Left lung (tissue), 4 donors: ENCODE measurements at regions not wholly inside any gene's neighbourhood (a gene's known extent, or its start where the extent isn't known, plus 50 kb on each side); places are given as distances from the start of the nearest gene placed in this dataset.

Experiments
- ATAC-seq: fragments of 200-7000 bp; cut with Tn5 transposase; one replicate; pipeline ENCODE4 v1.9.1; 2020; ENCODE audit warnings: moderate library complexity
- DNase-seq, 4 donors: peaks; one replicate each; pipeline ENCODE4 v3.0.0-alpha.2; 2013 to 2020
- H3K27ac ChIP-seq, 2 donors: fragments of 200-600 bp; sonication (generic) in 1 of 2; one replicate each; pipeline versions ENCODE4 v1.5.0 to v1.8.0; 2020 to 2021
- H3K27me3 ChIP-seq, 2 donors: fragments of 200-600 bp; sonication (generic) in 1 of 2; one replicate each; pipeline versions ENCODE4 v1.5.0 to v1.8.0; 2020 to 2021
- H3K36me3 ChIP-seq, 2 donors: fragments of 200-600 bp; sonication (generic) in 1 of 2; one replicate each; pipeline versions ENCODE4 v1.5.0 to v1.8.0; 2020 to 2021
- H3K4me1 ChIP-seq, 2 donors: fragments of 200-600 bp; one replicate each; pipeline ENCODE4 v1.8.0; 2021
- H3K4me3 ChIP-seq, 2 donors: fragments of 200-600 bp; sonication (generic) in 1 of 2; one replicate each; pipeline versions ENCODE4 v1.5.0 to v1.8.0; 2020 to 2021; ENCODE audit warnings: mild to moderate bottlenecking in 1 of 2
- H3K9me3 ChIP-seq, 2 donors: fragments of 200-600 bp; sonication (generic) in 1 of 2; one replicate each; pipeline versions ENCODE4 v1.5.0 to v1.8.0; 2020 to 2021
- intact Hi-C, 2 donors: fragments of 100-400 bp; cut with DNase I; formaldehyde crosslinking; loops; one replicate each; pipeline versions ENCODE4 v1.11.2 to v1.14.2; 2022
- TF ChIP-seq, protein P1 (sequence below), 2 donors: fragments of 200-600 bp; sonication (generic) in 1 of 2; IDR thresholded peaks; one replicate each; pipeline versions ENCODE4 v1.5.0 to v1.8.0; 2021; ENCODE audit warnings: antibody characterized with exemption in 2 of 2
- donor health status: DM: no; HTN: yes; CAD: no.
- donor health status: DM: no; HTN: no; CAD: no.

DNA sequence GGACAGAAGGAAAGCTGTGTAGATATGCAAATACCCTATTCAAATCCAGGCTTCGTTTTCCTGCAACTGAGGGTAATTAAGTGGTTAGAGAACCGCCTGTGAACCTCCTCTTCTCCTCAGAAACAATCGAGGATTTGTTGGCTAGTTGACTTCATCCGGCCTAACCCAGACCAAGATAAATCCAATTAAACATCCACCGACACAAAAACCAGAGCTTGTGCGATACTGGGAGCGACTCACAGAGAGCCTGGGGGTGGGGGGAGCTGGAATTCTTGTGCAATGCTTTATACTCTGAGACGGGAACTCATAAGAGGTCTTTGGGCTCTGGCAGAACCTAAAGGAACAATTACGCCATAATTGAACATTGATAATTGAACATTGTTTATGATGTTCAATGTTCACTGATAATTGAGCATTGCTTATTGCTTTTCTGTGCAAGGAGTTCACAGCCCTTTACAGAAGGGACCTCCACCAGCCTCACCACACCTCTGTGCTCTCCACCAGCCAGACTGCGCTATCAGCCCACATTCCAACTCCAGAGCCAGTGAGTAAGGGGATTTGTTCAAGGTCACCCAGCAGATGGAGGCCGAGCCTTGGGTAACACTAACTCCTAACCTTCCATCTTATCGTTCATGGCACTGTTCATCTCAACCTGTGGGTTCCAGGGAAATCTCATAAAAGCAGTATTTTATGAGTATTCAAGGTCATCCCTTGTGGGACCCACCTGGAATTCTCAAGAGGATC, 429.6 kb upstream of the JARID2 start:
- intact Hi-C loops: no loop called here
- Histone ChIP-seq H3K36me3 (no peaks in the 10 kb centered on the region), H3K4me1 (no peaks in the 10 kb centered on the region), H3K9me3 (no peaks in the 10 kb centered on the region), H3K27me3 (no peaks in the 10 kb centered on the region), H3K27ac (no peak overlapping the region), H3K4me3 (no peak overlapping the region)
- ATAC-seq (no peak), DNase-seq (no peak)
- TF ChIP-seq, protein P1, sequence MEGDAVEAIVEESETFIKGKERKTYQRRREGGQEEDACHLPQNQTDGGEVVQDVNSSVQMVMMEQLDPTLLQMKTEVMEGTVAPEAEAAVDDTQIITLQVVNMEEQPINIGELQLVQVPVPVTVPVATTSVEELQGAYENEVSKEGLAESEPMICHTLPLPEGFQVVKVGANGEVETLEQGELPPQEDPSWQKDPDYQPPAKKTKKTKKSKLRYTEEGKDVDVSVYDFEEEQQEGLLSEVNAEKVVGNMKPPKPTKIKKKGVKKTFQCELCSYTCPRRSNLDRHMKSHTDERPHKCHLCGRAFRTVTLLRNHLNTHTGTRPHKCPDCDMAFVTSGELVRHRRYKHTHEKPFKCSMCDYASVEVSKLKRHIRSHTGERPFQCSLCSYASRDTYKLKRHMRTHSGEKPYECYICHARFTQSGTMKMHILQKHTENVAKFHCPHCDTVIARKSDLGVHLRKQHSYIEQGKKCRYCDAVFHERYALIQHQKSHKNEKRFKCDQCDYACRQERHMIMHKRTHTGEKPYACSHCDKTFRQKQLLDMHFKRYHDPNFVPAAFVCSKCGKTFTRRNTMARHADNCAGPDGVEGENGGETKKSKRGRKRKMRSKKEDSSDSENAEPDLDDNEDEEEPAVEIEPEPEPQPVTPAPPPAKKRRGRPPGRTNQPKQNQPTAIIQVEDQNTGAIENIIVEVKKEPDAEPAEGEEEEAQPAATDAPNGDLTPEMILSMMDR (IDR thresholded peaks at IDR 0.05): no peak

- intact Hi-C loops: no loop called here
- ATAC-seq: no peak
Measured at GRCh38 chr6:14817074-14817473, 428.8 kb upstream of the JARID2 start.

DNA sequence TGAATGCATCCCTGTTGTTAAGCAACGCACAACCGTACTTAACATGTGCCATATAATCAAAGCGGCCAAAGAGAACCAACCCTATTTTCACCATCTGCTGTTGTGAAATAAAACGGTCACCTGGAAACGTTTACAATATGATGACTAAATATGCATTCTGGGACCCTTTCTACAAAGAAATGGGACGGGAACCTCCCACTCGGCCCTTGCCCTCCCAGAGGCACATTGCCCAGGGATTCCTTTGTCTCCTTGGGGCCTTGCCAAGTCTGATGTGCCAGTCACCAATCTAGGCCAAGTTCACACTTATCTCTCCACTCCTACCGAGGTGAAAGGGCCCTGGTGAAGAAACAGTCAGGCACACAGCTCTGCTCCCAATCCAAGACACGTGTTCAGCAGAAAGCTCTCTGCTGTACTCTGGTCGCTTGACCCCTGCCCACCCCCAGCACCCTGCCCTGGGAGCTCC, 427.4 kb upstream of the JARID2 start:
- Histone ChIP-seq H3K27ac (no peak overlapping the region), H3K4me1 (no peaks in the 10 kb centered on the region), H3K27me3 (no peaks in the 10 kb centered on the region), H3K4me3 (no peak overlapping the region), H3K9me3 (no peaks in the 10 kb centered on the region), H3K36me3 (no peaks in the 10 kb centered on the region)
- TF ChIP-seq, protein P1 (IDR thresholded peaks at IDR 0.05): no peak
- DNase-seq (no peak), ATAC-seq (no peak)
- intact Hi-C loops: no loop called here

More at GRCh38 chr6:14817074-14817473, 428.8 kb upstream of the JARID2 start:
- Histone ChIP-seq H3K27ac (no peak overlapping the region), H3K27me3 (no peaks in the 10 kb centered on the region), H3K4me1 (no peaks in the 10 kb centered on the region), H3K9me3 (no peaks in the 10 kb centered on the region), H3K36me3 (no peaks in the 10 kb centered on the region), H3K4me3 (no peak overlapping the region)
- DNase-seq: no peak
- TF ChIP-seq, protein P1 (IDR thresholded peaks at IDR 0.05): no peak

DNA sequence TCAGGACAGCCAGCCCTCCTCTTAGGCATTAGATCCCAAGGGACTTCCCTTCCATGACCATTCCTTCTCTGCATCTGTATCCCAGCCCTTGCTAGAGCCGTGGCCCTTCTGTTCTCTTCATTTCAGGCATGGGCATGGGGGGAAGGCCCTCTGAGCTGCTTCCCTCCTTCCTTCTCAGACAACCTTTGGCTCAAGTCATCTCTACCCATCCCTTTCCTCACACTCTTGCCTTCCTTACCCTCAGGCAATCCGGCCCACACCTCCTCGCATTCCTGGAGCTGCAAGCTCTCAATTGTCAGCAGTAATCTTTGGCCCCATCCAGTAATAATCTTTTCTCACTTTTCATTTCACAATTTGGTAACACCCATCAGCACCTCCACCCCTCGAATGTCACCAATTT, 426.9 kb upstream of the JARID2 start:
- no peak overlapping the region for H3K27ac ChIP-seq
- H3K4me1 ChIP-seq: no peaks in the 10 kb centered on the region
- no peaks in the 10 kb centered on the region for H3K36me3 ChIP-seq
- TF ChIP-seq, protein P1 (IDR thresholded peaks at IDR 0.05): no peak
- no peaks in the 10 kb centered on the region for H3K9me3 ChIP-seq
- no peak for ATAC-seq
- no peak overlapping the region for H3K4me3 ChIP-seq
- intact Hi-C loops: no loop called here
- no peaks in the 10 kb centered on the region for H3K27me3 ChIP-seq
- no peak for DNase-seq

DNA sequence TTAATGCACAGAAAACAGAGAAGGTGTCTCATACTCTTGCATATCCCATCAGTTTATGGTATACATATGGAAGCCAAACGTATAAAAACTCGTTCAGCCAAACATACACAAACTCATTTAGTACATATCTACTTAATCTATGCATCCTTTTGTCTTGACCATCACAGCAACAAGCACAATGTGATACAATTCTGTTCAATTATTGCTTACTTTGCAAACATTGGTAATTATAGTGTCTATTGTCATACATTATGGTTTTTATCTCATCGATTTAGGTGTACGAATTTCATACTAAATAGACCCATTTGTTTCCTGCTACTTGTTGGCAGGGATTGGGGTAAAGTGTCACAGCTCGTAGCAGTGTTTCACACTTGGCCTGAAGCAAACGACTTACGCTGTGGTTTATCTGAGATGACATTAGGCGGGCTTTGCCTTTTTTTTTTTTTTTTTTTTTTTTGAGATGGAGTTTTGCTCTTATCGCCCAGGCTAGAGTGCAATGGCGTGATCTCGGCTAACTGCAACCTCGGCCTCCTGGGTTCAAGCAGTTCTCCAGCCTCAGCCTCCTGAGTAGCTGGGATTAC, 425.9 kb upstream of the JARID2 start:
- no peak overlapping the region for H3K4me3 ChIP-seq
- intact Hi-C loops: no loop called here
- no peaks in the 10 kb centered on the region for H3K4me1 ChIP-seq
- ATAC-seq (no peak), DNase-seq (no peak)
- no peaks in the 10 kb centered on the region for H3K9me3 ChIP-seq
- H3K27me3 ChIP-seq: no peaks in the 10 kb centered on the region
- TF ChIP-seq, protein P1 (IDR thresholded peaks at IDR 0.05): no peak
- H3K27ac ChIP-seq: no peak overlapping the region
- H3K36me3 ChIP-seq: no peaks in the 10 kb centered on the region
